ENCODE measurements at regions not wholly inside any gene's neighbourhood (a gene's known extent, or its start where the extent isn't known, plus 50 kb on each side); places are given as distances from the start of the nearest gene placed in this dataset.

- no peak for TF ChIP-seq EZH2 (IDR thresholded peaks at IDR 0.05; ENCODE audit: borderline replicate concordance, low read length)
- TF ChIP-seq, protein P1, sequence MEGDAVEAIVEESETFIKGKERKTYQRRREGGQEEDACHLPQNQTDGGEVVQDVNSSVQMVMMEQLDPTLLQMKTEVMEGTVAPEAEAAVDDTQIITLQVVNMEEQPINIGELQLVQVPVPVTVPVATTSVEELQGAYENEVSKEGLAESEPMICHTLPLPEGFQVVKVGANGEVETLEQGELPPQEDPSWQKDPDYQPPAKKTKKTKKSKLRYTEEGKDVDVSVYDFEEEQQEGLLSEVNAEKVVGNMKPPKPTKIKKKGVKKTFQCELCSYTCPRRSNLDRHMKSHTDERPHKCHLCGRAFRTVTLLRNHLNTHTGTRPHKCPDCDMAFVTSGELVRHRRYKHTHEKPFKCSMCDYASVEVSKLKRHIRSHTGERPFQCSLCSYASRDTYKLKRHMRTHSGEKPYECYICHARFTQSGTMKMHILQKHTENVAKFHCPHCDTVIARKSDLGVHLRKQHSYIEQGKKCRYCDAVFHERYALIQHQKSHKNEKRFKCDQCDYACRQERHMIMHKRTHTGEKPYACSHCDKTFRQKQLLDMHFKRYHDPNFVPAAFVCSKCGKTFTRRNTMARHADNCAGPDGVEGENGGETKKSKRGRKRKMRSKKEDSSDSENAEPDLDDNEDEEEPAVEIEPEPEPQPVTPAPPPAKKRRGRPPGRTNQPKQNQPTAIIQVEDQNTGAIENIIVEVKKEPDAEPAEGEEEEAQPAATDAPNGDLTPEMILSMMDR (IDR thresholded peaks at IDR 0.05; ENCODE audit: low read length) = no peak
Observed at GRCh38 chr9:1964093-1964492, 51.1 kb upstream of the SMARCA2 start.

Data from OCI-LY1 (cell line).